ENCODE measurements at regions not wholly inside any gene's neighbourhood (a gene's known extent, or its start where the extent isn't known, plus 50 kb on each side); places are given as distances from the start of the nearest gene placed in this dataset.

GRCh38 chr20:43830883-43831282, 83.8 kb upstream of the TOX2 start:
- Mint-ChIP-seq H3K27ac (no peak overlapping the region), H3K4me1 (no peaks in the 10 kb centered on the region), H3K27me3 (ENCODE audit: insufficient read depth, low read depth, poor library complexity) (peaks cover 6% of the 10 kb centered on the region), H3K36me3 (ENCODE audit: low read depth) (no peaks in the 10 kb centered on the region), H3K9me3 (peaks cover 11% of the 10 kb centered on the region), H3K4me3 (no peak overlapping the region)
- no peaks in the 10 kb centered on the region for H3K27me3 ChIP-seq (ENCODE audit: insufficient read depth)
- DNase-seq (ENCODE audit: low spot score) = no peak
- H2AFZ ChIP-seq = no peak overlapping the region
- no peaks in the 10 kb centered on the region for H3K79me2 ChIP-seq (replicated peaks; ENCODE audit: insufficient read depth)
- no peaks in the 10 kb centered on the region for H3K4me1 ChIP-seq (ENCODE audit: insufficient read depth)
- no peak overlapping the region for H3K4me3 ChIP-seq
- TF ChIP-seq POLR2AphosphoS5 (IDR thresholded peaks at IDR 0.05; ENCODE audit: low read depth) (no peak), ZNF331 (CRISPR knock-in tag; IDR thresholded peaks at IDR 0.05; ENCODE audit: low read depth) (peak; percentile 77)
- no peaks in the 10 kb centered on the region for H4K20me1 ChIP-seq (replicated peaks; ENCODE audit: insufficient read depth)
- no peaks in the 10 kb centered on the region for H3K36me3 ChIP-seq (ENCODE audit: insufficient read depth)
- no peak overlapping the region for H3K4me2 ChIP-seq
- H3K27ac ChIP-seq (ENCODE audit: low read depth) = no peak overlapping the region
- ATAC-seq = no peak
- H3K9me2 ChIP-seq (ENCODE audit: insufficient read depth) = no peaks in the 10 kb centered on the region
- H3F3A ChIP-seq (replicated peaks; ENCODE audit: low read depth) = no peaks in the 10 kb centered on the region

GRCh38 chr20:43829951-43830690, 84.5 kb upstream of the TOX2 start:
- Histone ChIP-seq H3K36me3 (ENCODE audit: insufficient read depth) (no peaks in the 10 kb centered on the region), H3K4me3 (no peak overlapping the region), H3K27me3 (ENCODE audit: insufficient read depth) (no peaks in the 10 kb centered on the region), H3F3A (replicated peaks; ENCODE audit: low read depth) (no peaks in the 10 kb centered on the region), H3K4me2 (no peak overlapping the region), H3K79me2 (replicated peaks; ENCODE audit: insufficient read depth) (no peaks in the 10 kb centered on the region), H2AFZ (no peak overlapping the region), H3K9me2 (ENCODE audit: insufficient read depth) (no peaks in the 10 kb centered on the region), H4K20me1 (replicated peaks; ENCODE audit: insufficient read depth) (no peaks in the 10 kb centered on the region), H3K4me1 (ENCODE audit: insufficient read depth) (no peaks in the 10 kb centered on the region), H3K27ac (ENCODE audit: low read depth) (no peak overlapping the region)
- Mint-ChIP-seq H3K4me1 (no peaks in the 10 kb centered on the region), H3K9me3 (peaks cover 11% of the 10 kb centered on the region), H3K27me3 (ENCODE audit: insufficient read depth, low read depth, poor library complexity) (peaks cover 6% of the 10 kb centered on the region), H3K36me3 (ENCODE audit: low read depth) (no peaks in the 10 kb centered on the region), H3K4me3 (no peak overlapping the region), H3K27ac (no peak overlapping the region)
- no peak for DNase-seq (ENCODE audit: low spot score)
- no peak for ATAC-seq
- no peak for TF ChIP-seq ETS1 (IDR thresholded peaks at IDR 0.05)
- TF ChIP-seq EZH2phosphoT487 (IDR thresholded peaks at IDR 0.05; ENCODE audit: unreplicated experiment) = no peak
- no peak for TF ChIP-seq ZNF114 (CRISPR knock-in tag; IDR thresholded peaks at IDR 0.05)
- no peak for TF ChIP-seq STAT1 (IDR thresholded peaks at IDR 0.05; ENCODE audit: unreplicated experiment)
- TF ChIP-seq REST (IDR thresholded peaks at IDR 0.05; ENCODE audit: unreplicated experiment) = no peak
- no peak for TF ChIP-seq EZH2 (IDR thresholded peaks at IDR 0.05; ENCODE audit: low read depth, unreplicated experiment)
- TF ChIP-seq CREB1 (CRISPR knock-in tag; IDR thresholded peaks at IDR 0.05; ENCODE audit: low read depth) = no peak
- TF ChIP-seq CTCF (conservative IDR thresholded peaks at IDR 0.05; ENCODE audit: low read depth in 2 of 2) = no peak
